Upper lobe of left lung (tissue), 6 donors: ENCODE measurements at regions not wholly inside any gene's neighbourhood (a gene's known extent, or its start where the extent isn't known, plus 50 kb on each side); places are given as distances from the start of the nearest gene placed in this dataset.
"Not testable (repeated sequence)": the region's sequence is repeated elsewhere in the genome, so short reads cannot be mapped to it uniquely, and the experiment has no call there.

ENCODE experiments used
- ATAC-seq, 2 donors: fragments of 200-7000 bp; cut with Tn5 transposase; one replicate each; pipeline ENCODE4 v1.9.1; 2022; ENCODE audit warnings: mild to moderate bottlenecking in 2 of 2, moderate library complexity in 2 of 2; ENCODE audit not compliant: low FRiP score in 2 of 2
- DNase-seq, 2 donors: peaks; one replicate each; pipeline ENCODE4 v3.0.0-alpha.2; 2019 to 2020
- H3K27ac ChIP-seq, 4 donors: fragments of 200-600 bp; sonication (generic); one replicate each; pipeline ENCODE4 v1.5.1; 2016 to 2019
- H3K27me3 ChIP-seq, 4 donors: fragments of 200-600 bp; sonication (generic); one replicate each; pipeline ENCODE4 v1.5.1; 2017 to 2019
- H3K36me3 ChIP-seq, 4 donors: fragments of 200-600 bp; sonication (generic); one replicate each; pipeline ENCODE4 v1.5.1; 2016 to 2019
- H3K4me1 ChIP-seq, 4 donors: fragments of 200-600 bp; sonication (generic); one replicate each; pipeline ENCODE4 v1.5.1; 2018 to 2019
- H3K4me3 ChIP-seq, 4 donors: fragments of 200-600 bp; sonication (generic); one replicate each; pipeline ENCODE4 v1.5.1; 2017 to 2019; ENCODE audit warnings: mild to moderate bottlenecking in 2 of 4, moderate library complexity in 1 of 4
- H3K9me3 ChIP-seq, 4 donors: fragments of 200-600 bp; sonication (generic); one replicate each; pipeline ENCODE4 v1.5.1; 2018 to 2019
- EP300 ChIP-seq, 4 donors: sonication (generic); formaldehyde crosslinking; IDR thresholded peaks; one replicate each; pipeline ENCODE4 v1.5.1; 2017; ENCODE audit warnings: antibody characterized with exemption in 4 of 4, control low read depth in 2 of 4
- POLR2A ChIP-seq, 4 donors: fragments of 450-650 bp; IDR thresholded peaks; one replicate each; pipeline ENCODE4 v1.5.1; 2016 to 2017; ENCODE audit warnings: antibody characterized with exemption in 4 of 4, mild to moderate bottlenecking in 2 of 4
- POLR2AphosphoS5 ChIP-seq, 2 donors: sonication (generic); formaldehyde crosslinking; IDR thresholded peaks; one replicate each; pipeline ENCODE4 v1.5.1; 2017; ENCODE audit warnings: antibody characterized with exemption in 2 of 2
- WGBS, 2 donors: methylation state at CpG; one replicate each; pipeline ENCODE4 v1.1.5; 2017 to 2018; 5-methylcytosine and 5-hydroxymethylcytosine counted together
- TF ChIP-seq, protein P1 (sequence below), 6 experiments: fragments of 450-650 bp in 4 of 6; fragments of 200-600 bp in 2 of 6; sonication (generic) in 2 of 6; IDR thresholded peaks; one replicate each; pipeline ENCODE4 v1.5.1; 2016 to 2019; ENCODE audit warnings: antibody characterized with exemption in 6 of 6
- donor health status: DM: no; HTN: no; CAD: no; lungs with moderate emphysema.
- donor health status: DM: no; HTN: yes; CAD: no; lungs with severe emphysema.

DNA sequence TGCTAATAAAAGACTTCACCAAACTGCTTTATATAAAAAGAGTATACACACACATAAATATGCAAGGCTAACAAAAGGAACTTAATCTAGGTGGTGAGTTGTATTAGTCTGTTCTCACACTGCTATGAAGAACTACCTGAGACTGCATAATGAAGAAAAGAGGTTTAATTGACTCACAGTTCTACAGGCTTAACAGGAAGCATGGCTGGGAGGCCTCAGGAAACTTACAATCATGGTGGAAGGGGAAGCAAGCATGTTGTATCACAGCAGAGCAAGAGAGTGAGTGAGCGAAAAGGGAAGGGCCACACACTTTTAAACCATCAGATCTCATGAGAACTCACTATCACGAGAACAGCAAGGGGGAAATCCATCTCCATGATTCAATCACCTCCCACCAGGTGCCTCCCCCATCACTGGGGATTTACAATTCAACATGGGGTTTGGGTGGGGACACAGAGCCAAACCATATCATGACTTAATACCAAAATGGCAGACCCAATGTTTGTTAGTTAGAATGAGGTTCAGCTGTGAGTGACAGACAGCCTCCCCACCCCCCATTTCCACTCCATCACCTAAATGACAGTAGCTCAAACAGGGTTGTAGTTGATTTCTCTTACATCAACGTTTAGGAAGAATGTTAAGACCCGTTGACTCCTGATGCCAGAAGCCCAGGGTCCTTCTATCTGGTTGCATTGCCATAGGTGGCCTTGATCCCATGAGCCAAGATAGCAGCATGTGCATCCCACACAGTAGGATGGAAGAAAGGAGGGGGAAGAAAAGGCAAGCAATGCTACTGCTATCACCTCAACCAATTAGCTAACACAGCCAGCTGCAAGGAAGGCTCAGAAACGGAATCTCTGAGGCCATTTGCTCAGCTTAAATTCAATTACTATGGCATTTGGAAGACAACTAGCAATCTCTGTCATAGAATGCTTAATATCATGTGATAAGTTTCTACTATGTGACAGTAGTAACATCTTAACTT is 77.0 kb downstream of the CCDC71L start:
- Histone ChIP-seq H3K4me1 (no peaks in the 10 kb centered on the region), H3K27me3 (no peaks in the 10 kb centered on the region), H3K27ac (no peak overlapping the region), H3K4me3 (no peak overlapping the region), H3K9me3 (no peaks in the 10 kb centered on the region), H3K36me3 (no peaks in the 10 kb centered on the region)
- TF ChIP-seq EP300 (IDR thresholded peaks at IDR 0.05) (no peak), POLR2A (IDR thresholded peaks at IDR 0.05) (no peak), POLR2AphosphoS5 (IDR thresholded peaks at IDR 0.05) (no peak)
- TF ChIP-seq, protein P1, sequence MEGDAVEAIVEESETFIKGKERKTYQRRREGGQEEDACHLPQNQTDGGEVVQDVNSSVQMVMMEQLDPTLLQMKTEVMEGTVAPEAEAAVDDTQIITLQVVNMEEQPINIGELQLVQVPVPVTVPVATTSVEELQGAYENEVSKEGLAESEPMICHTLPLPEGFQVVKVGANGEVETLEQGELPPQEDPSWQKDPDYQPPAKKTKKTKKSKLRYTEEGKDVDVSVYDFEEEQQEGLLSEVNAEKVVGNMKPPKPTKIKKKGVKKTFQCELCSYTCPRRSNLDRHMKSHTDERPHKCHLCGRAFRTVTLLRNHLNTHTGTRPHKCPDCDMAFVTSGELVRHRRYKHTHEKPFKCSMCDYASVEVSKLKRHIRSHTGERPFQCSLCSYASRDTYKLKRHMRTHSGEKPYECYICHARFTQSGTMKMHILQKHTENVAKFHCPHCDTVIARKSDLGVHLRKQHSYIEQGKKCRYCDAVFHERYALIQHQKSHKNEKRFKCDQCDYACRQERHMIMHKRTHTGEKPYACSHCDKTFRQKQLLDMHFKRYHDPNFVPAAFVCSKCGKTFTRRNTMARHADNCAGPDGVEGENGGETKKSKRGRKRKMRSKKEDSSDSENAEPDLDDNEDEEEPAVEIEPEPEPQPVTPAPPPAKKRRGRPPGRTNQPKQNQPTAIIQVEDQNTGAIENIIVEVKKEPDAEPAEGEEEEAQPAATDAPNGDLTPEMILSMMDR (IDR thresholded peaks at IDR 0.05), result no peak
- no peak for DNase-seq
- no peak for ATAC-seq
- 72 to 83% methylated on average over 5 of the region's 5 CpGs for WGBS, 2 donors

DNA sequence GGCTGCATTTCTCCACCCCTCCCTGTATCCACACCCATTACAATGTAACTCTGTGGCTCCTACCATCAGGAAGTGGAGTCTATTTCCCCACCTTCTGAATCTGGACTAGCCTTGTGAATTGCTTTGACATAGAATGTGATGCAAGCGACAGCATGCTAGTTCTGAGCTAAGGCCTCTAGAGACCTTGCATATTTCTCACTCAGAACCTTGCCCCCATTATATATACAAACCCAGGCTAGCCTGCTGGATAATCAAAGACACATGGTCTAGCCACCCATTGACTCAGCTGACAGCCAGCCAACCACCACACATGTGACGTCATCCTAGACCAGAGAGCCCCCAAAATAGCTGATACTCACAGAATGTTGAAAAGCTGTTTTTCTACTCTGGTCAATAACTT is 77.9 kb downstream of the CCDC71L start:
- ATAC-seq (peak in 1 of 2 donors; percentile 39), DNase-seq (no peak)
- Histone ChIP-seq H3K27ac (no peak overlapping the region), H3K4me3 (no peak overlapping the region), H3K36me3 (no peaks in the 10 kb centered on the region), H3K9me3 (no peaks in the 10 kb centered on the region), H3K27me3 (no peaks in the 10 kb centered on the region), H3K4me1 (no peaks in the 10 kb centered on the region)
- 80 to 86% methylated on average over 2 of the region's 2 CpGs for WGBS, 2 donors
- TF ChIP-seq, protein P1 (IDR thresholded peaks at IDR 0.05), result no peak
- TF ChIP-seq POLR2A (IDR thresholded peaks at IDR 0.05), result no peak
- no peak for TF ChIP-seq EP300 (IDR thresholded peaks at IDR 0.05)
- no peak for TF ChIP-seq POLR2AphosphoS5 (IDR thresholded peaks at IDR 0.05)

DNA sequence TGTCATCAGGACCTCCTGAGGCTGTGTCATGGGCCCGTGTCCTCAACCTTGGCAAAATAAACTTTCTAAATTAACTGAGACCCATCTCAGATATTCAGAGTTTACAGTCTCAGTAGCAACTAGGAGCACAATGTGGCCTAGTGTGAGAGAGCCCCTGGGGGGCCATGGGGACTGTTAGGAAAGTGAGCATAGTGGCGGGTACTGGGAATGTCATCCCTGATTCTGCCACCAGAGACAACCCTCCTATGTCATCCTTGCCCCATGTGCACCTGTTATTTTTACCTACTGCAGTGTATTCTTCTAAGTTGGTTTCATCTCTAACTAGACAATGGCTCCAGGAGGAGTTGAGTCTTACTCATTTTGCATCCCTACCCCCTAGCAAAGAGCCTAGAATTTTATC is 78.6 kb downstream of the CCDC71L start:
- ATAC-seq (no peak), DNase-seq (no peak)
- H3K27ac ChIP-seq, result no peak overlapping the region
- WGBS, 2 donors, result 85 to 95% methylated on average over 2 of the region's 2 CpGs
- no peaks in the 10 kb centered on the region for H3K36me3 ChIP-seq
- H3K4me1 ChIP-seq, result no peaks in the 10 kb centered on the region
- no peaks in the 10 kb centered on the region for H3K9me3 ChIP-seq
- TF ChIP-seq POLR2AphosphoS5 (IDR thresholded peaks at IDR 0.05), result no peak
- TF ChIP-seq POLR2A (IDR thresholded peaks at IDR 0.05), result no peak
- TF ChIP-seq EP300 (IDR thresholded peaks at IDR 0.05), result no peak
- TF ChIP-seq, protein P1 (IDR thresholded peaks at IDR 0.05), result no peak
- H3K27me3 ChIP-seq, result no peaks in the 10 kb centered on the region
- H3K4me3 ChIP-seq, result no peak overlapping the region

DNA sequence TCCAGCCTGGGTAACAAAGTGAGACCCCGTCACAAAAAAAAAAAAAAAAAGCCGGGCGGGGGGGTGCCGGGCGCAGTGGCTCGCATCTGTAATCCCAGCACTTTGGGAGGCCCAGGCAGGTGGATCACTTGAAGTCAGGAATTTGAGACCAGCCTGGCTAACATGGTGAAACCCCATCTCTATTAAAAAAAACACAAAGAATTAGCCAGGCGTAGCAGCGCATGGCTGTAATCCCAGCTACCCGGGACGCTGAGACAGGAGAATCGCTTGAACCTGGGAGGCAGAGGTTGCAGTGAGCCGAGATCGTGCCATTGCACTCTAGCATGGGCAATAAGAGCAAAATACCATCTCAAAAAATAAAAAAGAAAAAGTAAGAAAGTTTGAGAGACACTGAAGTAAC is 81.9 kb downstream of the CCDC71L start:
- not testable (repeated sequence) for H3K4me3 ChIP-seq, H3K27ac ChIP-seq, H3K27me3 ChIP-seq, H3K36me3 ChIP-seq, H3K9me3 ChIP-seq, ATAC-seq, DNase-seq, H3K4me1 ChIP-seq
- 93 to 97% methylated on average over 13 of the region's 13 CpGs for WGBS, 2 donors

DNA sequence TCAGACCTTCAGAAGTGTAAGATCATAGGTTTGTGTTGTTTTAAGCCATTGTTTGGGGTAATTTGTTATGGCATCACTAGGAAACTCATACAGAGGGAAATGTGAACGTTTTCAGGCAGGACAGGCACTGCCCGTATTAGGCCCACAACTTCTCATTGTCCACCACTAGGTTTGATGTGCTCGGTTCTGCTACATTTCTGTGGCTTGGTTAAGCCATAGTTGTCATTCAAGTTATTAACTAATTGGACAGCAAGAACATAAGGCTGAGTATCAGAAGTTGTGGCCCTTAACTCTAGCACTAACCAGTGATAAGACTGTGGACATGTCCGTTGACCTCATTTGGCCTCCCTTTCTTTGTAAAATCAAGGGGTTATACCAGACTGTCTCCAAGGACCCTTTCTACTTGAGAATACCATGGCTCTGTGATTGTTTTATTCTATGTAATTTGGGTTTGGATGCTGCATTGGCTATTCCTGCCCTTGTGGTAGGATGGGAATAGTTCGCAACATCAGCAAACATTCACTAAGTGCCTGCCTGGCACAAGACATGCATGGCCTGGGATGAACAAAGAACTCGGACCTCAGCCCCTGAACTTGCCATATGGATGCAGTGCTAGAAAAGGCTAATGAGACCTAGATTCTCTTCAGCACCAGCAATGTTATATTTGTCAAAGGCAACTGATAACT is 85.7 kb downstream of the CCDC71L start:
- ATAC-seq, result no peak
- H3K27me3 ChIP-seq, result no peaks in the 10 kb centered on the region
- no peak overlapping the region for H3K4me3 ChIP-seq
- H3K36me3 ChIP-seq, result no peaks in the 10 kb centered on the region
- H3K9me3 ChIP-seq, result no peaks in the 10 kb centered on the region
- H3K4me1 ChIP-seq, result peaks cover 6 to 11% (median 7%) of the 10 kb centered on the region in 4 donors
- TF ChIP-seq POLR2A (IDR thresholded peaks at IDR 0.05), result no peak
- TF ChIP-seq EP300 (IDR thresholded peaks at IDR 0.05), result no peak
- no peak for TF ChIP-seq POLR2AphosphoS5 (IDR thresholded peaks at IDR 0.05)
- TF ChIP-seq, protein P1 (IDR thresholded peaks at IDR 0.05), result no peak
- no peak overlapping the region for H3K27ac ChIP-seq
- no peak for DNase-seq
- WGBS, 2 donors, result 89 to 94% methylated on average over 5 to 6 of the region's 6 CpGs
